NCI-H146 treated with DMSO at 0.1 percent for 48 hours (cell line): ENCODE measurements at regions not wholly inside any gene's neighbourhood (a gene's known extent, or its start where the extent isn't known, plus 50 kb on each side); places are given as distances from the start of the nearest gene placed in this dataset.

Experiments
- DNase-seq: peaks from one replicate; lab custom pipeline; 2025; ENCODE audit not compliant: unreplicated experiment; lab: John Stamatoyannopoulos, UW

GRCh38 chr7:70953796-70954195, 178.1 kb upstream of the GALNT17 start:
- DNase-seq: no peak

GRCh38 chr7:70972693-70973092, 159.3 kb upstream of the GALNT17 start:
- DNase-seq: no peak

GRCh38 chr7:70975754-70976153, 156.2 kb upstream of the GALNT17 start:
- no peak for DNase-seq

- no peak for DNase-seq
Observed at GRCh38 chr7:70986297-70986696, 145.6 kb upstream of the GALNT17 start.

GRCh38 chr7:70994176-70994575, 137.8 kb upstream of the GALNT17 start:
- DNase-seq: no peak

- DNase-seq: no peak
Observed at GRCh38 chr7:70997261-70997660, 134.7 kb upstream of the GALNT17 start.

- DNase-seq: no peak
Observed at GRCh38 chr7:71005109-71005508, 126.8 kb upstream of the GALNT17 start.

- no peak for DNase-seq
Observed at GRCh38 chr7:71009636-71010035, 122.3 kb upstream of the GALNT17 start.

GRCh38 chr7:71015252-71015900, 116.6 kb upstream of the GALNT17 start:
- no peak for DNase-seq

- DNase-seq: no peak
Observed at GRCh38 chr7:71016401-71016800, 115.5 kb upstream of the GALNT17 start.

GRCh38 chr7:71017602-71018001, 114.3 kb upstream of the GALNT17 start:
- no peak for DNase-seq

GRCh38 chr7:71019706-71020105, 112.2 kb upstream of the GALNT17 start:
- no peak for DNase-seq

- no peak for DNase-seq
Observed at GRCh38 chr7:71021131-71021530, 110.8 kb upstream of the GALNT17 start.

GRCh38 chr7:71026680-71027079, 105.3 kb upstream of the GALNT17 start:
- DNase-seq: no peak

- no peak for DNase-seq
Observed at GRCh38 chr7:71034243-71034642, 97.7 kb upstream of the GALNT17 start.

- no peak for DNase-seq
Observed at GRCh38 chr7:71042591-71042990, 89.4 kb upstream of the GALNT17 start.

- DNase-seq: no peak
Observed at GRCh38 chr7:71050492-71050891, 81.5 kb upstream of the GALNT17 start.

GRCh38 chr7:71055504-71055903, 76.4 kb upstream of the GALNT17 start:
- DNase-seq: no peak

GRCh38 chr7:71077743-71078476, 54.0 kb upstream of the GALNT17 start:
- no peak for DNase-seq
